ENCODE measurements at regions not wholly inside any gene's neighbourhood (a gene's known extent, or its start where the extent isn't known, plus 50 kb on each side); places are given as distances from the start of the nearest gene placed in this dataset.

DNA sequence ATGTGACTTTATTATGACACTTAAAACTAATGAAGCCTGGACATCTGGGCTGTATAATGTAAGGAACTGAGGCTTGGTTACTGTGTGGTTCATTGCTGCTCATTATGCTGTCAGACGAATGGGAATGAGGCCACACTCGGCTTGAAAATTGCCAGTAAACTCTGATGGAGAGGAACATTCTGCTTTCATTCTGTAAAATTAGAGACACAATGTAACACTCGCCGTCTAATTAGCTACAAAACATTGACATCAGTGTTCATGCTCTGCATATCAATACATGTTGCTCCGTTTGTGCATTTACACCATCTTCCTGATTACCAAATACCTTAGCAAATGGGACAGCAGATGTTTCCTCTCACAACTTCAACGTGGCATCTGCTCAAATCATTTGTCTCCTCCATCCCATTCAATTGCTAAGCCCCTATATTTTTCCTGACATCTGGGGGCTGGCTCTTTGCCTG is 133.0 kb downstream of the SLC28A3 start:
- TF ChIP-seq, protein P1, sequence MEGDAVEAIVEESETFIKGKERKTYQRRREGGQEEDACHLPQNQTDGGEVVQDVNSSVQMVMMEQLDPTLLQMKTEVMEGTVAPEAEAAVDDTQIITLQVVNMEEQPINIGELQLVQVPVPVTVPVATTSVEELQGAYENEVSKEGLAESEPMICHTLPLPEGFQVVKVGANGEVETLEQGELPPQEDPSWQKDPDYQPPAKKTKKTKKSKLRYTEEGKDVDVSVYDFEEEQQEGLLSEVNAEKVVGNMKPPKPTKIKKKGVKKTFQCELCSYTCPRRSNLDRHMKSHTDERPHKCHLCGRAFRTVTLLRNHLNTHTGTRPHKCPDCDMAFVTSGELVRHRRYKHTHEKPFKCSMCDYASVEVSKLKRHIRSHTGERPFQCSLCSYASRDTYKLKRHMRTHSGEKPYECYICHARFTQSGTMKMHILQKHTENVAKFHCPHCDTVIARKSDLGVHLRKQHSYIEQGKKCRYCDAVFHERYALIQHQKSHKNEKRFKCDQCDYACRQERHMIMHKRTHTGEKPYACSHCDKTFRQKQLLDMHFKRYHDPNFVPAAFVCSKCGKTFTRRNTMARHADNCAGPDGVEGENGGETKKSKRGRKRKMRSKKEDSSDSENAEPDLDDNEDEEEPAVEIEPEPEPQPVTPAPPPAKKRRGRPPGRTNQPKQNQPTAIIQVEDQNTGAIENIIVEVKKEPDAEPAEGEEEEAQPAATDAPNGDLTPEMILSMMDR (IDR thresholded peaks at IDR 0.05; ENCODE audit: low read depth, low read length): no peak
- H3K4me3 ChIP-seq (ENCODE audit: low read depth, low read length): no peak overlapping the region

DNA sequence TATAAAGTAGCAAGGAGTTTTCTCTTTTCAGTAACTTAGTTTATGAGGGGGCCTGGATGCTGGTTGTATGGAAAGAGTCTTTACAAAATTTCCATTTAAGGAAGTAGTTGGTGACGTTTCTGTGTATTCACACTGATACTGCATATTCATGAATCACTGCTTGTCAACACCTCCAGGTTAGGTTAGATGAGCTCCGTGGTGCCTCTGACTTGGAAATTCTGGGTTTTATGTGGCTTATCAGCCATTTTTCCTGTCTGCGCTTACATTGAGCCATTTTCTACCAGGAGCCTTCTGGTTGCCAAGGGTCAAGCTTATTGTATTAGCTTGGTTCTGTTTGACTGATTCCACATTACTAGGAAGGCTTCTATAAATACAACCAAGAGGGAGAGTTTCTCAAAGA is 128.3 kb downstream of the SLC28A3 start:
- no peak overlapping the region for H3K4me3 ChIP-seq (ENCODE audit: low read depth, low read length)
- TF ChIP-seq, protein P1 (IDR thresholded peaks at IDR 0.05; ENCODE audit: low read depth, low read length): no peak

DNA sequence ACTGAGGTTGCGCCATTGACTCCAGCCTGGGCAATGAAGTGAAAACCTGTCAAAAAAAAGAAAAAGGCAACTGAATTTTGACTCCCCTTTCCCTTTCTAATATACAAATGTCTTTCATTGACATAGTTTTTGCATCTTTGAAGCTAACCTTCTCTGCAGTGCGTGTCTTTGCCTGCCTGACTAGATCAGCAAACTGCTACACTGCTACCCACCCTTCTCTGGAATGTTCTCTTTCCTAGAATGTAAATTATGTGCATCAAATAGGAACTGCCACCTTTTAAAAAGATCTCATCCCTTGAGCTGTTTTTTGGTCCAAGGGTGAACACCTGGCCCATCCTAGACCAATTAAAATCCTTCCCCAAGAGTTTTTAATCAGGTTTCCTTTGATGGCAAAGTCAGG is 127.6 kb downstream of the SLC28A3 start:
- TF ChIP-seq, protein P1 (IDR thresholded peaks at IDR 0.05; ENCODE audit: low read depth, low read length): no peak

DNA sequence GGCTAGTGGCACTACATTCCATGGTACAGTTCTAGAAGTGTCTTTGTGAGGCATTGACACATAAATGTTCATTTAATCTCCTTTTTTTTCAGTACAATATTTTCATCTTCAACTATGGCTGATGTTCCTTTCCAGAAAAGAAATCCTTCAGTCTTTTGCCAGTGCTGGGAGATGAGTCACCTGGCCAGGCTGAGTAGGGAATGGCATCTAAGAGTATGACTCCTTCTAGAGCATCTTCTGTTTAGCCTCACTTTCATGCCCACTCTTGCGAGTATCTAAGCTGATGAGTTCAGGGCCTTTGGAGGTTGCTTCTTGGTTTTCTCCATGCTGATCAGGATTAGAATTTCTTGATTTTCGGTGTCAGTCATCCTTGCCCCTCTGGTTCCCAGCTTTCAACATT is 124.4 kb downstream of the SLC28A3 start:
- TF ChIP-seq, protein P1 (IDR thresholded peaks at IDR 0.05; ENCODE audit: low read depth, low read length): no peak
- H3K4me3 ChIP-seq (ENCODE audit: low read depth, low read length): no peak overlapping the region

More for the DNA sequence above, 127.6 kb downstream of the SLC28A3 start:
- H3K4me3 ChIP-seq (ENCODE audit: low read depth, low read length): no peak overlapping the region

DNA sequence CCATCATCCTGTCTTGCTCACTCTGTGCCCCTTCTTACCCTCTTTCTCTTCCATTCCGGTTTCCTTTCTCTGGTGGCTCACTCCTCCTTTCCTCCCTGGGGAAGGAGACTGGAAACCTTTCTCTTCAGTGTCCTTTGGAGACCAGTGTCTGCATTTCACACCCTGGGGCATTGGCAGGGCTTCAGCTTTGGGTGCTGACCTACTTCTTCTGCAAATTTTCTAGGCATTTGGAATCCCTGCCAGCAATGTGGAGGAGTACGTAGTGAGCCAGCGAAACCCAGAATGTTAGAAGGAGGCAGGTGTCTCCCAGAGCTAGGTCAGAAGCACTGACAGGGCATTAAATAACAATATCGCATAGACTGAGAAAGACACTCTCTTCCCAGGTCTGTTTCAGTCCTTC is 122.2 kb downstream of the SLC28A3 start:
- TF ChIP-seq, protein P1 (IDR thresholded peaks at IDR 0.05; ENCODE audit: low read depth, low read length): no peak

DNA sequence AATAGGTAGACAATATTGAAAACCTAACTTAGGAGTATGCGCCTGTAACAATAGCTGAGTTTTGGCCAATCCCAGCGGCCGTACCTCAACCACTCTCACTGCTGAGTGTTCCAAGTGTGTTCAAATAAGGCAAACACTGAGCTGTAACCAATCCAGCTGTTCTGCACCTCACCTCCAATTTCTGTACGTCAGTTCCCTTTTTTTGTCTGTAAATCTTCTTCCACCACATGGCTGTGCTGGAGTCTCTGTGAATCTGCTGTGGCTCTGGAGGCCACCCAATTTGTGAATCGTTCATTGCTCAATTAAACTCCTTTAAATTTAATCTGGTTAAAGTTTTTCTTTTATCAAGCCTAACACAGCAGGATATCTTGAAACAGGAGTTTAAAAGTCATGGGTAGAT is 116.3 kb downstream of the SLC28A3 start:
- TF ChIP-seq, protein P1 (IDR thresholded peaks at IDR 0.05; ENCODE audit: low read depth, low read length): no peak
- no peak overlapping the region for H3K4me3 ChIP-seq (ENCODE audit: low read depth, low read length)

More for the DNA sequence above, 122.2 kb downstream of the SLC28A3 start:
- H3K4me3 ChIP-seq (ENCODE audit: low read depth, low read length): no peak overlapping the region

Data from WI38 (cell line).